NCI-H2107 (cell line): ENCODE measurements at regions not wholly inside any gene's neighbourhood (a gene's known extent, or its start where the extent isn't known, plus 50 kb on each side); places are given as distances from the start of the nearest gene placed in this dataset.
"Not testable (repeated sequence)": the region's sequence is repeated elsewhere in the genome, so short reads cannot be mapped to it uniquely, and the experiment has no call there.

Experiments used
- DNase-seq: peaks from one replicate; lab custom pipeline; 2025; lab: John Stamatoyannopoulos, UW

GRCh38 chr21:20163167-20163566 is 835.0 kb upstream of the NCAM2 start:
- no peak for DNase-seq

- no peak for DNase-seq
These were observed 831.1 kb upstream of the NCAM2 start for GRCh38 chr21:20167059-20167458.

- DNase-seq, result no peak
These were observed 828.2 kb upstream of the NCAM2 start for GRCh38 chr21:20169812-20170576.

GRCh38 chr21:20186186-20186585 is 812.0 kb upstream of the NCAM2 start:
- DNase-seq, result no peak

GRCh38 chr21:20187028-20187427 is 811.2 kb upstream of the NCAM2 start:
- DNase-seq, result no peak

- not testable (repeated sequence) for DNase-seq
These were observed 796.9 kb upstream of the NCAM2 start for GRCh38 chr21:20201323-20201722.

- no peak for DNase-seq
These were observed 790.9 kb upstream of the NCAM2 start for GRCh38 chr21:20207335-20207734.

- no peak for DNase-seq
These were observed 782.2 kb upstream of the NCAM2 start for GRCh38 chr21:20215959-20216358.

- DNase-seq, result no peak
These were observed 777.6 kb upstream of the NCAM2 start for GRCh38 chr21:20220586-20220985.

GRCh38 chr21:20221981-20222380 is 776.2 kb upstream of the NCAM2 start:
- DNase-seq, result not testable (repeated sequence)

GRCh38 chr21:20236649-20237048 is 761.6 kb upstream of the NCAM2 start:
- DNase-seq, result not testable (repeated sequence)

- DNase-seq, result no peak
These were observed 748.8 kb upstream of the NCAM2 start for GRCh38 chr21:20249401-20249800.

GRCh38 chr21:20250337-20250736 is 747.9 kb upstream of the NCAM2 start:
- no peak for DNase-seq

GRCh38 chr21:20253261-20253660 is 744.9 kb upstream of the NCAM2 start:
- no peak for DNase-seq

GRCh38 chr21:20254964-20255363 is 743.2 kb upstream of the NCAM2 start:
- DNase-seq, result no peak

GRCh38 chr21:20257052-20257740 is 741.0 kb upstream of the NCAM2 start:
- no peak for DNase-seq

- DNase-seq, result no peak
These were observed 739.7 kb upstream of the NCAM2 start for GRCh38 chr21:20258542-20258941.

GRCh38 chr21:20259031-20259867 is 739.0 kb upstream of the NCAM2 start:
- DNase-seq, result no peak

GRCh38 chr21:20260124-20260523 is 738.1 kb upstream of the NCAM2 start:
- no peak for DNase-seq

GRCh38 chr21:20261364-20261763 is 736.8 kb upstream of the NCAM2 start:
- DNase-seq, result no peak

GRCh38 chr21:20265707-20266440 is 732.3 kb upstream of the NCAM2 start:
- DNase-seq, result no peak

- no peak for DNase-seq
These were observed 731.8 kb upstream of the NCAM2 start for GRCh38 chr21:20266441-20266710.
